ENCODE measurements at regions not wholly inside any gene's neighbourhood (a gene's known extent, or its start where the extent isn't known, plus 50 kb on each side); places are given as distances from the start of the nearest gene placed in this dataset.

DNA sequence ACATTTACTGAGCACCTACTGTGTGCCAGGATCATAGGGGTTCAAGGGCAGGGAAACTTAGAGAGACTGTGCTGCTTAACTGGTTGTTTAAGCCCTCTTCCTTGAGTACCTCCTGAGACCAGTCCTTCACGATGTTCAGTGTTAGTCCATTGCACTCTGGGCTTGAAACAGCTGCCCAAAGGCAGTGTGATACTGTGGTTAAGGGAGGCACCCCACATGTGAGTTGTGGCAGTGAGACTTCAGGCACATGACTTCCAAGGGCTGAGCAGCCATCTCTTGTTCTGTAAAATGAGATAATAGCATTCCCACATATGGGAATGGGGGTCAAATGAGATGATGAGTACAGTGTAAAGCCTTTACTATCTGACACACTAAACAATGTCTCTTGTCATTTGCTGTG is 75.1 kb downstream of the LINGO1 start:
- DNase-seq: no peak

DNA sequence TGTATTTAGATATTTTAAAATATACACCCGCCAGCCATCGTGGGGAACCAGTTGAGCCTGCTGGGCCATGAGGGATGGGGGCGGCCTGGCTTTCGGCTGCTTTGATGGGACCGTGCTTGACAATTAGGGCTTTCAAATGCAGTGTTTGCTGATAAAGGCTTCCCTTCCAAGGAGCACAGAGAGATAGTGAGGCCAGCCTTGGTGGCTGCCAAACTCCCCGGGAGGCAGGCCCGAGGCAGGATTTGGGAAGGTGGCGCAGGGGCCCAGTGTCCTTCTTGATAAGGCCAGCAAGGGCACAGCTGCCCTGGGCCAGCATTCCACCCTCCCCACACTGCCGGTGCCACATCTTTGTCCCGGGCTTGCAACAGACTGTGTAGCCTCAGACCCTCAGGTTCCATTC is 75.6 kb downstream of the LINGO1 start:
- DNase-seq: no peak

DNA sequence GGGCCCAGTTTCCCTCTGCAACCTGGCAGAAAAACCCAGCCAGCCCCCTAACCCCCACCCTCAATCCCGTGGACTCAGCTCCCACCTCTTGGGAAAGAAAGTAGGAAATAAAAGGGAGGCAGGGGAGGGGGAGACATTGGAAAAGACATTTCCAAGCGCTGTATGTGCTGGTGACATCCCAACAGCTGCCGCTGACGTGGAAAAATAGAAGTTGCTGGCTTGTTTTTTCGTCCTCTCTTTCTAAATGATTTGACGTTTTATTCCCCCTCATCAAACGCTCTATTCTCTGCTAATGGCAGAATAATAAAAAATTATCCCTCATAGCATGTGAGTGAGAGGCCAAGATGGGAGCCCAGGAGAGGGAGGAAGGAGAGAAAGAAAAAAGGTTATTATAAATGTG is 76.1 kb downstream of the LINGO1 start:
- DNase-seq: no peak

DNA sequence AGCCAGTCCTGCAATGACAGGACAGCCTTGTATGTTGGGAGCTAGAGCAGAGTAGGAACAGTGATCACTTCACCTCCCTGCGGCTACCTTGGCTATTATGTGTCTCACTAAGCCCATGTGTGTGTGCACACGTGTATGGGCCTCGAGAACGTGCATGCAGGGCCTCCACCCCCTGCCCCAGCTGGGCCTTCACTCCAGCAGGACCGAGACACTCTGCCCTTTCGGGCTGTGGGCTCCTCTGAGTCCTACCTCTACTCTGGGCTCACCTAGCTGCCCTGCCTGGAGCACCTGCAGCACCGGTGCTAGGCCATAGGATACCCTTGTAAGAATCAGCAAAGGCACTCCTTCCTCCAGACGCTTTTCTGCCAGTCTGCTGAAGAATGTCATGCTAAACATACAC is 77.5 kb downstream of the LINGO1 start:
- no peak for DNase-seq

DNA sequence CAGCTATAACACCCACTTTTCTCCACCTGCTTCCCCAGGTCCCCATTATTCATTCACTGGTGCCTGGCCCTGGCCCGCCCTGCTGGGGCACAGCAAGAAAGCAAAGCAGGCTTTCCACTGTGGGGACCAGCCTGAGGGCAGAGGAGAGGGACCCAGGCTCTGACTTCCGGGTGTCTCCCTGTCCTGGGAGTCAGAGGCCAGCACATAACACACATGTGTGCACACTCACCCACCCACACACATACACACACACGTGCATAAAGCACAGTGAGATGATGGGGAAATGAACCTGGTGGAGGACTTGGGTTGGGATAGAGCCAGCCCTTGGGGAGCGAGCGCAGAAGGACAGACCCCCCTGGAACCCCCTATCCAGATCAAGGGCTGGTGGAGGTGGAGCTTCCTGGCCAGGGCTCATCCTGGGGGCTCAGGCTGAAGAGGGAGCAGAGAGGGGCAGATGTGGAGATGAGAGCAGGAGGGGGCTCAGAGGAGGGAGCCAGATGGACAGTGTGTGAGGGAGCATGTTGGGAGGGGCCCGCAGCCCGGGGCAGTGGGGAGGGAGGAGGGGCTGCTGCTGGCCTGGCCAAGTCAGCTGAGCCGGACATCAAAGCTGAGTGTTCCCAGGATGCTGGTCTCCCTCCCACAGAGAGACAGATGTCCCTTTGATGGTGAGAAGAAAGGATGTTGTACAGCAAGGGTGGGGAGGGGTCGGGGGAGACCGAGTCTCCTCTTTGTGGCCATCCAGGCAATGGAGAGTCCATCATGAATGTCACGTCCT is 78.2 kb downstream of the LINGO1 start:
- no peak for DNase-seq

DNA sequence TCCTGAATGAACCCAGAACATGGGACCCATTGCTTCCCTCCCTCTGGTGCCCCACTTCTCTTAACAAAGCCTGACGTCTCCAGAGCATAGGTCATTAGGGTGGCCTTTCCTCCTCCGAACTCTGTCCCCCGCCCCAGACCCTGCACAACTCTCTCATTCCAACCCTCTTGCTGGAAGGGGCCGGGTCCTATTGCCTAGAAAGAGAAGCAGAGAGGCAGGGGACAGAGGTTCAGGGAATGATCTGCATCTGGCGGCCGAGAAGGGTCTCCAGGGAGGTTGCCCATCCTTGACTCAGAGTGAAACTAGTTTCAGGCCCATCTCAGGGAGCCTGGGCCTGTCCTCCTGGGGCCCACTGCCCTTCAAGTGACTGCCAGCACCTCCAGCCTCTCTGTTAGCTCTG is 79.0 kb downstream of the LINGO1 start:
- no peak for DNase-seq

DNA sequence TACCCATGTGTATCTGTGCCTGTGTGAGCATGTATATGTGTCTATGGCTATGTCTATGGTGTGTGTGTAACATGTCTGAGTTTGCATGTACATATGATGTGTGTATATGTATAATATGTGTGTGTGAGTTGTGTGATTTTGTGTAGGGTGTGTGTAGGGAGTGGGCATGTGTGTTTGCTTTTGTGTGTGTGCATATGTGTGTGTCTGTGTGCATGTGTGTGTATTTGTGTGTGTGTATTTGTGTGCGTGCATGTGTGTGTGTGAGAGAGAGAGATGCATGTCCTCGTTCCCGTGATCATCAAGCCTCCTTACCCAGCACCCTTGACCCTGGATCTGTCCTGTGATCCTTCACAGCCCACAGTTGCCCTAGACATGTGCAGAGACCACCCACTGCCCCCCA is 79.5 kb downstream of the LINGO1 start:
- DNase-seq: no peak

DNA sequence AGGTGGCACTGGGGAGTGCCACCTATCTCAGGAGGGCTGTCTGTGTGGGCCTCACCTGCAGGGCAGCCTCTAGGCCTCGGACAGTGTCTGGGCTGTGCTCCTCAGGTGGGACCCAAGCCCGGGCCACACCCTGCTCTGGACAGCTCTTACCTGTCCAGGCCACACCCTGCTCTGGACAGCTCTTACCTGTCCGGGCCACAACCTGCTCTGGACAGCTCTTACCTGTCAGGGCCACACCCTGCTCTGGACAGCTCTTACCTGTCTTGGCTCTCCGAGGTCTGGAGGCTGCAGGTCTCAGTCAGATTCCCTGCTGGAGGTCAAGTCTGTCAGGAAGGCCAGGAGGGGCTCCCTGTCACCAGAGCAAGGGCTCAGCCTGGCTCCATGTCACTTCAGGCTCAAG is 80.6 kb downstream of the LINGO1 start:
- no peak for DNase-seq

DNA sequence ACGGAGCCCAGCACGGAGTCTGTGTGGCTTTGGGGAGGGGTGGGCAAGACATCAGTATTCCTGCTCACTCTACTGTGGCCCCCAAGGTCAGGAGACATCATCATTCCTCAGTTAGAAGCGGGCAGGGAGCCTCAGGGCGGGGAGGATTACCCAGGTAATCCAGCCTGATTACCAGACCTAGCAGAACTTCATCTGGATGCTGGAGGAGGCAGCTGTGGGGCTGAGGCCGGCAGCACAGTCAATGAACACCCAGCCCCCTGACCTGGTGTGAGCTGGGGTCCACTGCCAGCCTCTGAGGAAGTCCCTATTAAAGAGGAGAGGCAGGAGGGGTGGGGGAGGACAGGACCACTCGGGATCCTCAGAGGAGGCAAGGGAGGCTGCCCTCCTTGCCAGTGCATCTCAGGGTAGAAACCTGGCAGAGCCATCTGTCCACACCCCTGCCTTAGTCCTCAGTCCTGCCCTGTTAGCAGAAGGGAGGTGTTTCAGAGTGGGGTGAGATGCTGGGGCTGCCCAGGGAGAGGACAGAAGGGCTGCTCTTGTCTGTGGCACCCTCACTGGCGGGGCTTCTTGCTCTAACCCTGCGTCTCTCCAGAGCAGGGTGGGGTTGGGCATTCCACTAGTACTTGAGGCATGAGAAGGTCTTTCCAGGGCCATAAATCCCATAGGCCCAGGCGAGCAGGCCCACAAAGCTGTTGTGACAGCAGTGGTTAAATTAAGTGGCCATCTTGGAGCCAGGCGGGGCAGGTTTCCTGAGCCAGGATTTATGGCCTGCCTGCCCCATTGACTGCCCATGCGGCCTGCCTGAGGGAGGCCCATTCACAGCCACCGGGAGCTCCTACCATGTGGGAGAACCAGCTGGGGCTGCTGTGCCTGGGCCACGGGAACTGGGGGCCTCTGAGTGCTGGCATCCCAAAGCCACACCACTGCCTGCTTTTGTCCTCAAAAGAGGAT is 82.1 kb downstream of the LINGO1 start:
- DNase-seq: no peak

DNA sequence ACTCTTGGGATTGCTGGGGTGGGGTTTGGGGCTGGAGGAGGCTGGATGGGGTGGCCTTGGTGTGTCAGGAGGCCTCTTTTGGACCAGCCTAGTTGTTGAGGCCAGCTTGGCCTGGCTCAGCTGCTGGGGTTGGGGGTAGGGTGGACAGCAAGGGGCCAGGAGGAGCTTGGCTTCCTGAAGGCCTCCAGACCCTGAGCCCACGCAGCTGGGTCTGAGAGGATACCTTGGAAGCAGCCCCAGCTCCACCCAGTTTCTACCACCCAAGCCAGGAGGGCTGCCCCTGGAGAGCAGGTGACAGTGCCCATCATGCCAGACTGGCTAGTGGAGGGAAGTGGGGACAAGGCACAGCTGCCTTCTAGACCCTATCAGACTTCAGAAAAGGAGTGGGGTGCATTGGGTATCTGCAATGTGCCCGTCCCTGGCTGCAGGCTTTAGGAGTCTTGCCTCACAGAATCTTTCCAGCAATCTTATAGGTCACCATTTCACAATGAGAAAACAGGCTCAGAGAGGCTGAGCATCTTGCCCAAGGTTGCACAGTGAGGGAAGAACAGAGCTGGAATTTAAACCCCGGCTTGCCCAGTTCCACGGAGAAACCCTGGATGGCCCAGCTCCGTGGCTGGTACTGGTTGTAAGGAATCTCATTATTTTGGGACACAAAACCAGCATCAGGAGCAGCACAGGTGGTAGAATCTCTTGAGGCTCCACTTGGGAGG is 83.0 kb downstream of the LINGO1 start:
- DNase-seq: no peak

DNA sequence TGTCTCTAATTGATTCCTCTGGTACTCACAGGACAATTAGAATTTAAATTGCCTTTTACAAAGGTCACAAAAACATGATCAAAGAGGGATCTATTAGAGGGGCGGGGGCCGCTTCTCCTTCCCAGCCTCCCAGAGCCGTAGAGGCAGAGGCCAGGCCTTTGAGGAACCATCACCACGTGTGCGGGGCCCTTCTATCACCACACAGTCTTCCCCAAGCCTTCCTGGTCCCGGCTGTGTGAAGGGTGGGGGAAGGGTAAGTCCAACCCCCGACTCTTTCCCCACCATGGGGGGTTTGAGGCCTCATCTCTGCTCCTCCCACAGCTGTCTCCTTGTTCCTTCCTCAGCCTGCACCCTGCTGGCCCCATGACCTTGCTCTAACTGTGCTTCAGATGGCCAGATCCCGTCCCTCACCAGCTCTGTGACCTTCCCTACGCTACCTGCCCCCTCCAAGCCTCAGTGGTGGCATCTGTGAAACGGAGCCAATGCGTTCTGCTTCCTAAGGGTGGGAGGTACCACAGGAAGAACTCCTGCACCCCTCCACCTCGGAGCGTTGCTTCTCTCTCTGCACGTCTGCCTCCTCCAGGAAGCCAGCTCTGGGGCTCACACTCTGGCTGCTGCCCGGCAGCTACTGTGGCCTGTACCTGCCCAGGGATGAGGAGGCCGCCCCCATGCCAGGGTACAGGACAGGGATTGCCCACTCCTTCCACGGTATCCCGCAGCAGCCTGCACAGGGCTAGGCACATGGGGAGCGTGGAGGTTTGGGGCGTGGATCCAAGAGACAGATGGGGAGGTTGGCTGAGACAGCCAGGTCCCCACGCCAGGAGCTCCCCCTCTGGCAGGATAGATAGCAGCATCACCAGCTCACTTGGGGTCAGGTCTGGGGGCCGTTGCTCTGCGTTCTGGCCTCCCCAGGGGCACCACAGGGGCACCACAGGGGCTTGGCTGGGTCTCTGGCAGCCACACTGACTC is 83.8 kb downstream of the LINGO1 start:
- no peak for DNase-seq

DNA sequence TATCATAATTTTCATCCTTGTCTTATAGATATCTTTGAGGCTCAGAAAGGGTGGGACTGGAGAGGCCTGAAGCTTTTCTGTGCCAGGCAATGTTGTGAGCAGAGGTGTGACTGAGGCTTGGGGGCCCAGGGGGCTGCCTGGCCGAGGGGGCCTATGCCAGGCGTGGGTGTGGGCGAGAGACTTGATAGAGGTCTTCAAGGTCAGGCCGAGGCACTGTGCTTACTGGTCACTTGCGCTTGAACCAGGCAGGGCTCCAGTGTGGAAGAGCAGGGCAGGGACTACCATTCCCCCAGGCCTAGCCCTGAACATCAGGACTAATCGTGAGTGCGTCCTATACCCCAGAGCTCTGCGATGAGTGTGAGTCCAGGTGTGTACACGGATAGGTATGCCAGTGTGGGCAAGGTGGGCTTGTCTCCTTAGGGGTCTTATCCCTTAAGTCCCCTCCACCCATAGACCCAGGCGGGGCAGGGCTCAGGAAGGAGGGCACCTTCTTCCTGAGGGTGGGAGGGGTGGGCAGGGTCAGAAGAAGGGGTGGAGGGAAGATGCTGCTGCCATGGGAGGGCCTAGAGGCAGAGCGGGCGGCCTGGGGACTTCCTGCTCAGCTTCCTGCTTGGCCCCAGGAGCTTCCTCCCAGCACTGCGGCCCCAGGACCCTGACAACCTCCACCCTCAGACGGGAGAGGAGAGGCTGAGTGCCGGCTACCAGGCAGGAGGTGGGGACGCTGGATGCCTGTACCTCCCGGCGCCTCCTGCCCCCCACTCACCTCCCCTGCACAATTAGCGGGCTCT is 84.7 kb downstream of the LINGO1 start:
- DNase-seq: no peak

DNA sequence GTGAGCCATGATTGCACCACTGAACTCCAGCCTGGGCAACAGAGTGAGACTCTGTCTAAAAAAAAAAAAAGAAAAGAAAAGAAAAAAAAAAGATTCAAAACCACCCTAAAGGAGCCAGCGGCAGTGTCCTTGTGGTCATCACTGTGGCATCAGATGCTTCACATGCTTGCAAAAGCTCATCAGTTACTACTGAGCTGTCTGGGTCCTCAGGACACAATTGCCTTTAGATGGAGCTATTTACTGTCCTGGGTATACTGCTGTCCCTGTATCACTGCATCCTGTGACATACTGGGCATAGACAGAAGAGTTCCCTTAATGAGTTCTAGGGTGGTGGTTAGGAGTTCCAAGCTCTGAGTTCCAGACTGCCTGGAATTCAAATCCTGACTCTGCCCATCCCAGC is 85.8 kb downstream of the LINGO1 start:
- DNase-seq: no peak

DNA sequence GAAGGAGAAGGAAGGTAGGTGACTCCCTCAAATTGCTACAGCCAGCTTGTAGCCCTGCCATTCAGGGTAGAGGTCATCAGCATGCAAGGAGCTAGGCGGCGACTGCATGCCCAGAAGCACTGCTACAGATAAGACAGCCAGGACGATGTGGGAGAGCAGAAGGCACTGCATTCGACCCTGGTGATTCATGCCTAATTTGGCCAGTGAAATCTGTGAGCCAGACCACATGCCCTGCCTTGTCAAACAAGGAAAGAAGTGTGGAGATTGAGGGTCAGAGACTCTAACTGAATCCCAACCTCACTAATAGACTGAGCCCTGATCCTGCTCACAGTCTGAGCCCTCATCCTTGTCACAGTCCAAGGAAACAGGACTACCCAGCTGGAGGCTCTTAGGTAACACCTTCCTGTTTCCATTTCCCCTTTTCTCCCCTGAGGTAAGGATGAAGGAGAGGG is 86.6 kb downstream of the LINGO1 start:
- DNase-seq: peak; percentile 25

DNA sequence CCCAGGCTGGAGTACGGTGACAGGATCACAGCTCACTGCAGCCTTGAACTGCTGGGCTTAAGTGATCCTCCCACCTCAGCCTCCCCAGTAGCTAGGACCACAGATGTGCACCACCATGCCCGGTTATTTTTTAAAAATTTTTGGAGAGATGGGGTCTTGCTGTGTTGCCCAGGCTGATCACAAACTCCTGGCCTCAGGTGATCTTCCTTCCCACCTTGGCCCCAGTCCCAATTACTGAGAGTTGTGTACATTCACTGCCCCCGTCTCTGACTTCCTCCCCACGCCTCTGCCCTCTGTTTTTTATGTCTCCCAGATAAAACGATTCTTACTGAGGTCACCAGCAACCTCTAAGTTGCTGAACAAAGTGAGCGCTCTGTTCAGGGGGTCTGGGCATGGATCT is 87.7 kb downstream of the LINGO1 start:
- DNase-seq: no peak

DNA sequence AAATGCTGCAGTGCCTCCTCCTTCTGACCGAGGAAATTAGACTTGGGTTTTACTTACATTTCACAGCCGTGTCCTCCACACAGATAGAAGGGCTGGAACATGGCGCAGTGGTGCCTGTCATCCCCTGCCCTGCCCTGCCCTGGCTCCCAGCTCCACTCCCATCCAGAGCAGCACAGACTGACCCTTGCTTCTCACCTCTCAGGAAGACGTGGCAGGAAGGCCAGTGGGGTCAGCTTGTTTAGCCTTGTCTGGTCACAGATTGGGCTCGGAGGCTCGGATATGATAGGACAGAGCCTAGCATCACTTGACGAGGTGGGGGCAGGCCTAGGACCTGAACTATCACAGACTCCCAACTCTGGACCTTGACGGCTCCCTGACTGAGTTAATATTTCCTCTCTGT is 88.5 kb downstream of the LINGO1 start:
- no peak for DNase-seq

DNA sequence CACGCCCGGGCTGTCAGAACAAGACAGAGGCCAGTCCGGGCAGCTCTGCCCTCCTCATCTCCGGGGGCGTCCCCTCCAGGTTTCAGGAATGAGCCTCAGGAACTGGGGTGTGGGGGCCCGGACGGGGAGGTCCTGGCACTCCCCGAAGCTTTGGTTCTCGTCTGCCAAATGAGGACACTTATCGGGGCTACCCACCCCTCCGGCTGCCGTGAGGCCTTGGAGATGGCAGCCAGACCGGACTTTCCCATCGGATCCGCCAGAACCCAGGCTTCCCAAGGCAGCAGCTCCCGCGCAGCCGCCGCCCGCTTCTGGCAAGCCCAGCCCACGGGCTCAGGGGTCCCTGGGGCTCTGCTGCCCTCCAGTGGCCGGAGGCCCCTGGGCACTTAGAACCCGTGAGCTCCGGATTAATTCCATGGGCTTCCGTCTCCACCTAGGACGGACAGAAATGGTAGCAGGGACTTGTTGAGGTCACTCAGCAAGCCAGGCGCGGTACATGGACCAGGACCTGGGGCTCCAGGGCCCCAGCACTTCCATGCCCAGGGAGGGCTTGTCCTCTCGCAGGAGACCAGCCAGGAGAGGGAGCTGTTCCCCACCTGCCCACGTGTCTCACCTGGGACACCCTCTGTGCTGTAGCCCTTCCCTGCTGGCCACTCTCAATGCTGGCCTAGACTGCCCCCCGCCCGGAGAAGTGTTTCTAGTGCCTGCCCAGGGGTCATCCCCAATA is 89.4 kb downstream of the LINGO1 start:
- peak; percentile 51 for DNase-seq

DNA sequence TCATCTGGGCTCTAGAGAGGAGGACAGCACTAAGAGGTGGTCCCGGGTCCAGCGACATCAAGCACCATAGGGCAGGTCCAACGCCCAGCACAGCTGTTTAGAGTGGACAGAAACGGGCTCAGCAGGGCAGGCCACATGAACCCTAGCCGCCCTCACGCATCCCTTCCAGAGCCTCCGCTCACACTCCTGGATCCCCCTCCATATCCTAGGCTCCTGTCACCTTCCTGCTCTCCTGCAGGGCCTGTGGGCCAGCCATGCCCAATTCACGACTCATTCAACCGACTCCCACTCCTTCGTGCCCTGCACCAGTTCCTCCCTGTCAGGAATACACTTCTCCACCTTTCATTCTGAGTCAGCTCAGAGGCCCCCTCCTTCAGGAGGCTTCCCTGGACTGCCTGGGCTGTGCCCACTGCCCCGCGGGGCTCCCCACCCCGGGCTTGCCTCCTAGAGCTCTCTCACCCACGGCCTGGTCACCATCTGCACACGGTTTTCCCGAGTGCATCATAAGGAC is 90.2 kb downstream of the LINGO1 start:
- peak; percentile 31 for DNase-seq

DNA sequence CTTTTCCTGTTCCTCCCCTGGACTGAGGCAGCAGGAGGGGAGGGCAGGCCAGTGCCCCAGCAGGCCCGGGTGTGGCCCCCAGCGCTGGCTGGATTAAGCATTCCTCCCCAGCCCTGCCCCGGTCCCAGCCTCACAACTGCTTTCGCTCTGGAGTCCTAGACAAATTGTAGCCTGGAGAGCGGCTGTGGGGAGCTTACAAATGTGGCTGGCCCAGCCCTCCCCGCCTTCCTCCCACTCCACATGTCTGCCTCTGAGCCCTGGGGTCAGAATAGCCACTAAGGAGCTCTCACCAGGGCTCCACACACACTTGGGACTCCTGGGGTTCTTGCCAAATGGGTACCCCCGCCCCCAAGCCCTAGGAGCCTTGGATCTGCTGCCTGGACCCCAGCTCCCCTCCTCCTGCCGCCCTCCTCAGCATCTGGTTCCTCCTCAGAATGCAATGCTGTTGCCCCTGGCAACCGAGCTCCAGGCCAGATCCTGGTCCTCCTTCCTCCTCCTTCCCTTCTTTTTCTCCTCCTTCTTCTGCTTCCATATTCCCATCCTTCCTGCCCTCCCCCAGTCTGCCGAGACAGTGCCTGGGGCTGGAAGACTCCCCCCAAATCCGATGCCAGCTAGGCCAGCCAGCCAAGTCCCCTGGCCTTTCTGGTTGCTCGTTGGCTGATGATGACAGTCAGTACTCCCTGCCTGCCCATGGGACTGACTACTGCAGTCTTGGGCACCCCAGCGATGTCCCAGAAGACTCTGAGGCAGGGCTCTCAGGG is 91.1 kb downstream of the LINGO1 start:
- DNase-seq: no peak

Measured in T1000 (cell line).